Lung microvascular endothelial cell (primary cell): ENCODE measurements at regions not wholly inside any gene's neighbourhood (a gene's known extent, or its start where the extent isn't known, plus 50 kb on each side); places are given as distances from the start of the nearest gene placed in this dataset.
"Not testable (repeated sequence)": the region's sequence is repeated elsewhere in the genome, so short reads cannot be mapped to it uniquely, and the experiment has no call there.

Experiments
- DNase-seq, 2 donors: peaks; one replicate each; pipeline versions ENCODE4 v3.0.0 to v3.0.0-alpha.2; 2010; ENCODE audit warnings: low read depth in 2 of 2

- no peak for DNase-seq
Observed at GRCh38 chr3:5974630-5975322, 787.3 kb downstream of the EDEM1 start.

- DNase-seq = no peak
Observed at GRCh38 chr3:5977331-5977730, 789.8 kb downstream of the EDEM1 start.

GRCh38 chr3:5980475-5980874 is 793.0 kb downstream of the EDEM1 start:
- no peak for DNase-seq

- DNase-seq = no peak
Observed at GRCh38 chr3:5994651-5995050, 807.1 kb downstream of the EDEM1 start.

- no peak for DNase-seq
Observed at GRCh38 chr3:6018456-6018855, 830.9 kb downstream of the EDEM1 start.

- no peak for DNase-seq
Observed at GRCh38 chr3:6022621-6023020, 835.1 kb downstream of the EDEM1 start.

- no peak for DNase-seq
Observed at GRCh38 chr3:6025032-6025431, 835.9 kb upstream of the GRM7 start.

- not testable (repeated sequence) for DNase-seq
Observed at GRCh38 chr3:6030648-6031047, 830.3 kb upstream of the GRM7 start.

GRCh38 chr3:6035626-6036025 is 825.3 kb upstream of the GRM7 start:
- no peak for DNase-seq

- no peak for DNase-seq
Observed at GRCh38 chr3:6039971-6040370, 820.9 kb upstream of the GRM7 start.

- no peak for DNase-seq
Observed at GRCh38 chr3:6041894-6042293, 819.0 kb upstream of the GRM7 start.

GRCh38 chr3:6047016-6047415 is 813.9 kb upstream of the GRM7 start:
- DNase-seq = no peak

- DNase-seq = no peak
Observed at GRCh38 chr3:6060251-6060650, 800.7 kb upstream of the GRM7 start.

- no peak for DNase-seq
Observed at GRCh38 chr3:6062261-6063187, 798.4 kb upstream of the GRM7 start.

- DNase-seq = no peak
Observed at GRCh38 chr3:6066397-6066796, 794.5 kb upstream of the GRM7 start.

- DNase-seq = not testable (repeated sequence)
Observed at GRCh38 chr3:6066868-6067578, 793.9 kb upstream of the GRM7 start.

- no peak for DNase-seq
Observed at GRCh38 chr3:6074952-6075351, 786.0 kb upstream of the GRM7 start.

GRCh38 chr3:6078436-6078835 is 782.5 kb upstream of the GRM7 start:
- no peak for DNase-seq

GRCh38 chr3:6079011-6079410 is 781.9 kb upstream of the GRM7 start:
- no peak for DNase-seq

GRCh38 chr3:6079561-6080179 is 781.2 kb upstream of the GRM7 start:
- DNase-seq = no peak

GRCh38 chr3:6088433-6088832 is 772.5 kb upstream of the GRM7 start:
- no peak for DNase-seq

GRCh38 chr3:6089780-6090179 is 771.1 kb upstream of the GRM7 start:
- DNase-seq = no peak
